Stimulated activated CD8-positive, alpha-beta memory T cell treated with anti-CD3 and anti-CD28 coated beads, Interleukin-7, amount 100 ng/mL, for 48 hours (primary cell): ENCODE measurements at regions not wholly inside any gene's neighbourhood (a gene's known extent, or its start where the extent isn't known, plus 50 kb on each side); places are given as distances from the start of the nearest gene placed in this dataset.

Experiments
- DNase-seq, 2 donors: peaks; one replicate each; pipeline ENCODE4 v3.0.0-alpha.2; 2020; ENCODE audit warnings: low read depth in 1 of 2; ENCODE audit errors: extremely low read depth in 1 of 2

DNA sequence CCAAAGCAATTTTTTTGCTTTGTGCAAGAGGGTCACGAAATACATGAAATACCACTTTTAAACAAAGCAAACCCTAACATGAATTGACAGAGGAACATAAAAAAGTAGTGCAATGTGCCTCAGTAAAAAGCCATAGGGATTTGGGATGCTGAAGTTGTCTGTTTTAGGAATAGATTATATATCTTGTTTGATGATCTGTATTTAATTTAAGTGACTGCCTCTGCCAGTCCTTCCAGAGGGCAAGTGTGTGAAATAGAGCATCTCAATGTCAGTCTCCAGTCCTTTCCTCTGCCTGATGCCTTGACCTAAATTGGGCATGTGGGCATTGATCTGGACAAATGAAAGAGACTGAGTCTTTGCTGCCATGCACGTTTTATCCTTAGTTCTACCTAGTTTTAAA, 222.8 kb downstream of the PTPRC start:
- no peak for DNase-seq

DNA sequence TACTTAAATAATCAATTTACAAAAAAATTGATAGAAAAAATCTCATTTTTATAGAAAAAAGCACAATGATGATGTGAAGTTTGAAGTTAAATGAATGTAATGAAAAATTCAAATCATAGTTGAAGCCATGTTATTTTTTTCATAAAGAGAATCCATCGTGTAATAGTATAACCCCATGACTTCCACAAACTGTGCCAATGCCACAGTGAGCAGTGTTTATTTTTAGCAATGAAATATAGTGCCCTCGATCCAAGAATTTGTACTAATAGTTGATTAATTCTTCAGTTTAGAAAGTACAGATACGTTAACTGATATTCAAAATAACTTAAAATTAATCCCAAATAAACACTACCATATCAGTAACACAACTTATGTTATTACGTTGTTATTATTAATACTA, 225.9 kb downstream of the PTPRC start:
- no peak for DNase-seq

DNA sequence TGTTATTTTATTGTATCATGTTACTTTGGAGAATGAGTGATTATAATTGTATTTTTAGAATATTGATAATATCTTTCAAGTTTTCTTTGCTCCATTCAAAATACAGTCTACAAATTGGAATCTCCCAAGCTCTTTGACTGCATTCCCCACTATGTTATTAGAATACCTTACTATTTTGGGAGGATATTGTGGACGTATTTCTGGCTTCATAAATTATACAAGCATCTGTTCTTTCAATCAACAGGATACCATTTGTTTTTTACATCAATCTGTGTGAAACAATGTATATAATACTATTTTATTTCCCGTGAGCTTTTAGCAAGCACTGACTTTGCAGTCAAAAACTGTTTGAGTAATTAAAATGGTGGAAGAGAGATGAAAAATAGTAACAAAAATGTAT, 226.5 kb downstream of the PTPRC start:
- no peak for DNase-seq

DNA sequence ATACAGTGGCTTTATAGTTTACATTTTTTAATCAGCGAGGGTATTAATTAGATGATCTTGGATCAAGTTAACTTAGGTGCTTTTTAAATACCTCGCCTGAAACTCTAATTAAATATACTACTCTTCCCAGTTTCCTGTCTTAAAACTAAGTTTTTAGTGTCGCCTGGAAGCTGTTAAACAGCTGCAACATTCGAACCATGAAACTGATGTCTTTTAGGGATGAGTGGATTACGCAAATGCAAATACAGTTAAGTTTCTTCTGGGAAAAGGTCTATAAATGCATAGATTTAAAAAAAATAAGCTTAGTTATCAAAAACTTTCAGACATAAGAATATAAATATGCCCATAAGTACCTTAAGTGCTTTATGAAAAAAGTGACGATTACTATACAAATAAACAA, 228.3 kb downstream of the PTPRC start:
- DNase-seq = no peak

DNA sequence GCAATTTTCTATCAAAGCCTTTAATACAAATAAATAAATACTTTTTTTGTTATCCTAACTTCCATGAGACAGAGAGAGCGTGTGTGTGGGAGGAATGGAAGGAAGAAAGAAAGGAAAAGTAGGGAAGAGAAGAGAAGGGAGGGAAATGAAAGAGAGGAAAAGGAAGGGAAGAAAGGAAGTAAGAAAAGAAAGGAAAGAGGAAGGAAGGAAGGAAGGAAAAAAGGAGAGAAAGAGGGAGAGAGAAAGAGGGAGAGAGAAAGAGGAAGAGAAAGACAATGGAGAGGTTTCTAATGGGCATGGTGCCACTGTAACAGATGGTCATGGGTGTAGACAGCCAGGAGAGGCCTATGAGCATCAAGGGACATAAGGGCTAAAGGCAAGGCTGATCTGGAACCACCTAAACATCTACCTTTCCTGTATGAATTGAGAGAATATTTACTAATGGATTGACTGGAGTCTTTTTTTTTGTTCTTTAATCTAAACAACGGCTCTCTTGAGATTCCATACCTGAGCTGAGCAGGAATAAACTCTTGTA, 234.9 kb downstream of the PTPRC start:
- DNase-seq = no peak

DNA sequence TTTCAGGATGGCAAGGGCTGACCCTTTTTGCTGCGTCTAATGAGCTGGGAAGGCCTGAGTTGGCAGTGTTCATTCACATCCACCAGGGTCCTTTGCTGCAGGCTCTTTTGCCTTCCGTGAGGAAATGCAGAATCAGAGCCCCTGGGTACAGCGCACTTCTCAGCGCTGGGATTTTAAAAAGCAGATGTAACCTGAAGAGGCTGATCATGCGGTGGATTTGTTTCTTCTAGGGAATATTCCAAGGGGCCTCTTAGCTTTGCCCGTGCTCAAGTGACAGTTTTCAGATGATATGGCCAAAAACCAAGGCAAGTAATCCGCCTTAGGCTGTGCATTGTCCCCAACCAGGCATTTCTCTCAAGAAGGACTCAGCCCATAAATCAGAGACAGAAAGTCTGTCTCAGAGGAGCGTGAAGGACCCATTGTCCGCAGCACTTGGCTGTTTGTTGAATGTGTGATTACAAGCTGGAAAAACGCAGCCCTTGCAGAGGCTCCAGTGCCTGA, 237.6 kb downstream of the PTPRC start:
- DNase-seq = no peak

DNA sequence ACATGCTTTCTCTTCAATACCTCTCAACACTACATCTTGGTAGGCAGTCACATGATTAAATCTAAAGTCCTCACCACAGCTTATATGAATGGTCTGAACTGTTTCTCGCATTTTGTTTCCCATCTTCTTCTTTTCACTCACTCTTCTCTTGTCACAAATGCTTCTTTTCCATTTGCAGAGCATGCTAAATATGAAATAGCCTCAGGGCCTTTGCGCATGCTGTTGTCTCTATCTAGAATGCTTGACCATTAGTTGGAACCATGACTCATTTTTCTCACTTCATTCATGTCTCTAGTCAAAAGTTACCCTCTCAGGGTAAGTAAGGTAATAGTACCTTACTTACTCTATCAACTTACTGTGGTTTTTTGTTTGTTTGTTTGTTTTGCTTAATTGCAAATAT, 239.7 kb downstream of the PTPRC start:
- DNase-seq = no peak

DNA sequence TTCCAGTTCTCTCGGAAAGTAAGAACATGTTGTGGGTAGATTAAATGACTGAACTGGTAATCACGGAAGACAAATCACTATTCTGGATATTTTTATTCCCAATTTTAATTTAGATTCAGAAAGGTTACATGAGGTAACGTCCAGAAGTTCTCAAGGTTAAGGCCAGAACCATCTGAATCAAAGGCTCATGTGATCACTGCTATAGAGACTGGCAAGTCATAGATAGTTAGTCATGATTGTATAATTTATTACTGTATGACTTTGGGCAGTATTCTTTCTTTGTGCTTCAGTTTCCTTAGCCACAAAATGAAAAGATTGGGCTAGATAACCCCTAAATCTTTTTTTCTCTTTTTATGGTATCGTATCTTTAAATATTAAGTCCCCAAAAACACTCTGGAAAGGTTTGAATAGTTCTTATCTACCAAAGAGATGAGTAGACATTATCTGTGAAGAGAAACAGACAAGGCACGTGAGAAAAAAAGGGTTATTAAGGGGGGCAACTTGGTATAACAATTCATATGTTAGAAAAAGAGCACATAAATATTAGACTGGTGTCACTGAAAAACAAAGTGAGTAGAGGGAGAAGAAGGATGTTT, 241.0 kb downstream of the PTPRC start:
- DNase-seq = no peak

DNA sequence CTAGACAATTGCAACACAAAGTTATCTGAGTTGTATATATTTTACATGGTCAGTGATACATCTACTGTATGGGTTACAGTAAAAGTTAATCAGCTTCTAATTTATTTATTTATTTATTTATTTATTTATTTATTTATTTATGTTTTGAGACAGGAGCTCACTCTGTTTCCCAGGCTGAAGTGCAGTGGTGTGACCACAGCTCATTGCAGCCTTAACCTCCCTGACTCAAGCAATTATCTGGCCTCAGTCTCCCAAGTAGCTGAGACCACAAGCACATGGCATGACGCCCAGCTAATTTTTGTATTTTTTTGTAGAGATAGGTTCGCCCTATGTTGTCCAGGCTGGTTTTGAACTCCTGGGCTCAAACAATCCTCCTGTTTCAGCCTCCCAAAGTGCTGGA, 241.6 kb downstream of the PTPRC start:
- DNase-seq = no peak

DNA sequence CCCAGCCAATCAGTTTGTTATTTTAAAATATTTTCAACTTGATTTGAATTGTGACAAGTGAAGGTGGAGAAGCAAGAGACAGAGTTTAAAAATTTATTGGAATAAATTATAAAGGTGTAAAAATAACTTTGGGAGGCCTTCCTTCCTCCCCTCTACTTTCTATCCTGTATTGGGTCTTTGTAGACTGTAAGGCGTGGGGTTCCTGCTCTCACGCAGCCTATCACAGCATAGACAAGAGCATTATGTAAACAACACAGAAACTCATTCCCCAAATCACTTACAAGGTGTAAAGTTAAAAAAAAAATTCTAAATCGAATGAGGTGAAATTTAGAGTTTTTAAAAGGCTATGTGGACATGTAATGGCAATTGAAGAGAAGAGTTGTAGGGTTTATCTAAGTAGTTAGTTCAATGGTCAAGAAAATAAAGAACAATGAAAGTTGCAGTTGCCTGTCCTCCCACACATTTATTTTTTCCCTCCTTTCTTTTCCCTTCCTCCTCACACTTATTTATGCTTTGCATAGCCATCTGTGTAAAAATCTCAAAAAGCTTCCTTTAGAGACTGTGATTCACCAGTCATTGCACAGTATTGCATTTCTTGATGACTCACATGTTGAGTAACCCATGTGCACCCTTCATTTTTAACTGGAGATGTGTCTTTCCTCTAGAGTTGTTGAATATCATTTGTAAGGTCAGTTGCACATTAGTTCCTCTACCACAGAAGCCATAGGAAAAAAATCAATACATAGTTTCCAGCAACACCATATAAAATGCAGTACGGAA, 242.2 kb downstream of the PTPRC start:
- DNase-seq = no peak

DNA sequence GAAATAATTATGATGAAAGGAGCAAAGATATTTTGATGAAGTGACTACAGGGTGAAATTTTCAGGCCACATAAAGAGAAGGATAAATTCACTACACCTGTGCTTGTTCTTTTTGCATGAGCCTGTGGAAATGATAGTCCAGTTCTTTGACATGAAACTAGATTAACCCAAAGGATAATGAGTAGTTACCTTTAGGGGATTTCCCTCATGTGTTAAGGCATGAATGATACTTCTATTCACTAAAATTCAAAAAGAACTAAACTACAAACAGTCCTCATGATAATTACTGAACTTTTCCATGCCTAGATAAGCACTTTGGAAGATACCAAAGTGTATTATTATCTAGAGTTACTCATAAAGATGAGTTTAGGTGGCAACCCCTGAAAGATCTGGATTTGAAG, 244.3 kb downstream of the PTPRC start:
- no peak for DNase-seq

DNA sequence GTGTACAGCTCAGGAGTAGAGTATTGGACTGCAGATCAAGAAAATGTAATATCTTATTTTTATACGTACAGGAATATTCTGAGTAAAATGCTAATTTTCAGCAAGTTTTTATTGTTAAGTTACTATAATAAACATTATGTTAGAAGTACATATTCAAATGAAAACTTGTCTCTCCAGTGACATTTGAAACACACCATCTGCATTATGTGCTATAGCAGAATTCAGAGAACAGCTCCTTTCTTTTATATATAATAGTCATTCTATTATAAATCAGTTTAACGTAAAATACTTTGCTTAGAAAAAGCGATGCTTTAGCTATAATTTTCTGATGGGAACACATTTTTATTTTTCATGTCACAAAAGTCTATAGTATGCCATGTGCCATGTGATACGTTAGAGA, 249.0 kb downstream of the PTPRC start:
- DNase-seq = no peak

DNA sequence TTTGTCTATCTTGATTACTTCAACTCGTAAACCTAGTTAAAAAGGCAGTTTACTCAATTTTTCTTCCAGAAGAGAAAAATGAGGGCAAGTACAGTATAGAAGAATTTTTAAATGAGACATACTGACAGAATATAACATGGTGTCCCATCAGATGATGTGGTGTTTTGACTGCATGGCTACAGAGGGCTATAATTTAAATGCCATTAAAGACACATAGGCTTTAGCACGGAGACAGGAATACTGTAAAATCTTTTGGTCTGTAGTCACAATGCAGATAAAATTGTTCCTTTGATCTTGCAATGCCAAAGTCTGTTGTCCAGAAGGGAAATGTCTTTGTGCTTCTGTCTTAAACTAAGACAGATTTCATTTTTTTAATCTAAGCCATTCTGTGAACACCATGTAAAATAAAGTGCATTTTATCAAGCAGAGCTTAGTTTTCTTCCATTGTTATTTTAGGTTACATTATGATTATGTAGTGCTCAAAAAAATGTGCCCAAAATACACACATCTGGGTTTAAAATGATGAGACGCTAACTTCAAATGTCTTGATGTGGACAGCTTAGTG, 249.6 kb downstream of the PTPRC start:
- no peak for DNase-seq

DNA sequence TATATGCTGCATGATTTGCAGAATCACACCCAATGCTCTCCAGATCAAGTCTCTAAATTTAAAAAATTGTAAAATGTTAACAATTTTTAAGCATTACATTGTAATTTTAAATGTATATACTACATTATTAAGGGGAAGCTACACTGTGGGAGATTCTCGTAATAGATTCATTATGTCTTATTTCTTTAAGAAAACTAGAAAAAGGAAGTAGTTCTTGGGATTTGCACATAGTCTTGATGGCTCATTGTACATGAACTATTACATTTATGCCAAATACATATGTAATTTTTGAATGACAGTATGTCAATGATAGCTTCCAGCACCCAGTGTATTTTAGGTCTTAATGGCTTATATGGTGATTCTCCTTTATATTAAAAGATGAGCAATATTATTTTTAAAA, 250.3 kb downstream of the PTPRC start:
- no peak for DNase-seq

DNA sequence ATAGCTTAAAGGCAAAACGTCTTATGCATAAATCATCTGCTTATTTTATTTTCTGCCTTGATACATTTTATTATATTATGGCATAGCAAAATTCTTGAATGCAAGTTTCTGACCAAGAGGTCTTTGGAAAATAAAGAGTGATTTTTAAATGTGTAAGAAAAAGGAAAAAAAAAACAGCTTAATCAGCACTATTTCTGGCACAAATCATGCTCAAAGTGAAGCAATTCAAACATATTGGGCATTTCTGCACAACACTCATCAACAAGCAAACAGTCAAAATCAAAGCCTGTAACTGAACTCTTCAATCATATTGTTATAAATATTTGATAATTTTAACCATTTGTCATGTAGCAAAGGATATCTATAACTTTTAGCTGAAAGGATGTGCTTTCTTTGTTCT, 250.9 kb downstream of the PTPRC start:
- DNase-seq = no peak

DNA sequence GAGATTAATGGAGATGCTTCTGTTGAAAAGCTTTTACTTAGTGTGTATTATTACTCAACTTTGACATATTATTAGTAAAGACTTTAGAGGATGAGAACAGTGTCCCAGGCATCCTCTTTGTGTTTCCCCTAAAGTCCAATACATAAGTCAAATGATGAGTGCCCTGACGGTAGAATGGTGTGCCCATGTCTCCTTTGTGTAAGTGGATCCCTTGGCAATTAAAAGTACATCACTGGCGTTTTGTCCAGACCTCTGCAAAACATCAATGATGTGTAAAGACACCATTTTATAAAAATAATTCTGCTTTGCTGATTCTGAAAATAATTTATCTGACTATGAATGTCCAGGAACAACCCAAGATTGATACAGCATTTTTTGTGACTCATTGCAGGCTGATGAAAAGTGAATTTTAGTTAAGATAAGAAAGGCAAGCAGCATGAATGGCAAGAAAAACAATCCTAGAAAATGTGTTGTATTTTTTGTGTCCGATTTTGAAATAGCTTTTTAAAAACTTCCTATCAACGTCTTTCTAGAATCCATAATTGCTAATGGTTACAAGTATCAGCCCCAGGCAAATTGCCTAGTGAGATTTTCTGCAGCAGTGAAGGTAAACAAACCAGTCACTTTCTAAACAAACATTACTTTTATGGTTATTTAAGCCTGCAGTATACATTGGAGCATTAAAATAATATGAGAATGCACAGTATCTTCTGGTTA, 251.5 kb downstream of the PTPRC start:
- DNase-seq = no peak

DNA sequence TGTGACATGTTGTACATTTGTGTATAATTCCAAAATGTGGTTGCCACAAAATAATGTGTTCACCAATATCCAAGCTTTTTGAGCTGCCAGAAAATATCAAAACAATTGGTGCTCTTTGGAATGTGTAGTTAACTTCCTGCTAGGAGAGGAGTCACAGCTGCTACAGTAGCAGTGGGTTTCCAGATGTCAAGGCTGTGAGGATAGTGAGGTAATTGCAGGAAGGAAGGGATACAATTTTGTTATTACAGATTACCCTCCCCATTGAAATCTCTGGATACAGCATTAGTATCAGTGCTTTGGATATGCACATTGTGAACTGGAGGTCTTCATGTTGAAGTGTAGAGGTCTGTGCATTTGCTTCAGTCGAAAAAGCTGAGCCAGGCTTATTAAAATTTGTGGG, 253.2 kb downstream of the PTPRC start:
- no peak for DNase-seq

DNA sequence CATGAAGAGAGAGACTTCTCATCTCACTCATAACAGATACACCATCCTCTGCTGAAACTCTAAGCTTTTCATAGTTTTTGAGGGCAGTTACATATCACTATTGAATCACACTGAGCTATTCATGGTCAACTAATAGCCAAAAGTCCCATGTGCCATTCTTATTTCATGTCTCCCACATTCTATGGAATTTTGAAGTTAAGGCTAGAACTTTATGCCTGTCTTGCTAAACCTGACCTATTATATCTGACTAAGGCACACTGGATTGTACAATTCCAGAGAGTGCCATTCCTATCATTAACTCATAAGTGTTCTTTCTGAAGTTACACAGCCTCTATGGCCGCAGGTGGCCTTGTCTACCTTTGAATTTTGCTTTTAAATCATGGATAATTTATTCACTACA, 254.3 kb downstream of the PTPRC start:
- DNase-seq = no peak

DNA sequence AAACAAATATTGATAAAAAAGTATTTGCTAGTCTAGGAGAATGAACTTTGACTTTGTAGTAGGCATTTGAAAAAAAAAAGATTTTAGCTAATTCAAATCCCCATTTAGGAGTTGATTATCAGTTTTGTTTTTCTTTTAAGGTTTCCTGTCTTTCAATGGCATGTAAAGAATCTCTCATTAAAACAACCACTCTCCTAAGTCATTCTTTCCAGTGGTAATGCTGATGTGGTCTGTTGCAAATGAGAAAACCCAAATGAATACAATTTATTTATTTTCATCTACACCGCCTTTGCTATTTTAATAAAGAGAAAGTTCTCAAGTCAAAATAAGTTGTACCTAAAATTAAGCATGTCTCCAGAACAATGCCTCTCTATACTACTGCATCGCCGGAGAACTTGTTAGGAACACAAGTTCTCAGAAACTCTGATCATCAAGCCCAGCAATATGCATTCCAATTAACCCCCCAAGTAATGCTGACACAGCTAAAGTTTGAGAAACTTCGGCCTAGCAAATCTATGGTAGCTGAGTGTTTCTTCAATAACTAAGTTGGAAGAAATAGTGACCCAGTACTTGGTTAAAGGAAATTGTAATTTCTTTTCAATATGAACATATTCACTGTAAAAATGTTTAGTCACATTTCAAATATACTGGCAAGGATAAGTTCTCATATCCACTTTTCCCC, 255.1 kb downstream of the PTPRC start:
- no peak for DNase-seq

DNA sequence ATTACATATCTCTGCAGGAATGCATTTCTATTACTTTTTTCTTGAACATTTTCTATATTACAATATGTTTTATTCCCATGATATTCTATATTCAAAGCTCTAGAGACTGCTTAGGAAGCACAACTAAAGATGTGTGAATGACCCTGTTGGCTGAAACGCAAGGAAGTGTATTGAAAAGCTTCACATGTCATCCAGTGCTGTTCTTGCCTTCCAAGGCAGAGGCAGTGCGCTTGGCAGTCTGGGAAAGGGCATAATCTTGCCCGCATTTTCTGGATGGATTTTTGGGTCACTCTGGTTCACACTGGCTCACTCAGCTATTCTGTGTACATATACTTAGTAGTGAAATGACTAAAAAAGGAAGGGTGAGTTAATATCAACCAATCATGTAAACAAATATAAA, 262.4 kb downstream of the PTPRC start:
- no peak for DNase-seq

DNA sequence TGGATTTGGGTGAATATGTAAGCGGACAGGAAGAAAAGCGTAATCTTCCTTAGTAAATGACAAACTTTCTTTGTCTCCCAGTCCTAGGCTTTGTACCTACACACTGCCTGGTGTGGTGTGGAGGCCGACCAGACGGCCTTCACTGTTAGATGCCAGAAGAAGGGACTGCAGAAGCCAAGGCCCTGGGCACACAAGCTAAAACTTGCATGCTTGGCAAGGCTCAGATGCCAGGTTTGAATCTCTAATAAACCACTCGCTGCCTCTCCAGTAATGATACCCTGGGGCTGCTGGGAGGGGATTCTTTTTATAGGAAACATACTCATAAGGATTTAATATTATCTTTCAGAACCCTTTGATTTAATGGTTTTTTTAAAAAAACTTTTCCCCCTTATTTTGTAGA, 263.8 kb downstream of the PTPRC start:
- DNase-seq = no peak
